Esophagus squamous epithelium (tissue), 5 donors: ENCODE measurements at regions not wholly inside any gene's neighbourhood (a gene's known extent, or its start where the extent isn't known, plus 50 kb on each side); places are given as distances from the start of the nearest gene placed in this dataset.

Experiments
- DNase-seq: peaks from one replicate; lab custom pipeline; 2025; lab: John Stamatoyannopoulos, UW
- H3K27ac ChIP-seq, 4 donors: fragments of 200-600 bp; sonication (generic); one replicate each; pipeline ENCODE4 v1.5.1; 2016 to 2019; ENCODE audit warnings: mild to moderate bottlenecking in 1 of 4
- H3K27me3 ChIP-seq, 4 donors: fragments of 200-600 bp; sonication (generic); 1 replicate in 3 of 4; 2 replicates in 1 of 4; pipeline versions ENCODE4 v1.5.1 to v1.6.0; 2017 to 2021; ENCODE audit warnings: antibody characterized with exemption in 1 of 4
- H3K36me3 ChIP-seq, 3 donors: fragments of 200-600 bp; sonication (generic); one replicate each; pipeline ENCODE4 v1.5.1; 2016 to 2019
- H3K4me1 ChIP-seq, 3 donors: fragments of 200-600 bp; sonication (generic); one replicate each; pipeline ENCODE4 v1.5.1; 2017 to 2019
- H3K4me3 ChIP-seq, 4 donors: fragments of 200-600 bp; sonication (generic); 1 replicate in 3 of 4; 2 replicates in 1 of 4; pipeline ENCODE4 v1.5.1; 2016 to 2019; ENCODE audit warnings: mild to moderate bottlenecking in 2 of 4, moderate library complexity in 1 of 4
- H3K9me3 ChIP-seq, 3 donors: fragments of 200-600 bp; sonication (generic); one replicate each; pipeline ENCODE4 v1.5.1; 2016 to 2019
- POLR2A ChIP-seq, 4 donors: fragments of 450-650 bp; IDR thresholded peaks; one replicate each; pipeline ENCODE4 v1.6.1; 2017; ENCODE audit warnings: antibody characterized with exemption in 4 of 4, mild to moderate bottlenecking in 4 of 4, moderate library complexity in 3 of 4
- WGBS, 2 donors: methylation state at CpG; one replicate each; pipeline ENCODE4 v1.1.5; 2018; 5-methylcytosine and 5-hydroxymethylcytosine counted together
- intact Hi-C: fragments of 100-400 bp; cut with DNase I; formaldehyde crosslinking; loops from one replicate; pipeline ENCODE4 v1.15.0; 2022
- TF ChIP-seq, protein P1 (sequence below), 6 experiments: fragments of 450-650 bp in 4 of 6; fragments of 200-600 bp in 2 of 6; sonication (generic) in 2 of 6; IDR thresholded peaks; one replicate each; pipeline ENCODE4 v1.5.1; 2016 to 2019; ENCODE audit warnings: antibody characterized with exemption in 6 of 6, mild to moderate bottlenecking in 4 of 6, moderate library complexity in 4 of 6
- donor health status: DM: yes; HTN: yes; CAD: no.

DNA sequence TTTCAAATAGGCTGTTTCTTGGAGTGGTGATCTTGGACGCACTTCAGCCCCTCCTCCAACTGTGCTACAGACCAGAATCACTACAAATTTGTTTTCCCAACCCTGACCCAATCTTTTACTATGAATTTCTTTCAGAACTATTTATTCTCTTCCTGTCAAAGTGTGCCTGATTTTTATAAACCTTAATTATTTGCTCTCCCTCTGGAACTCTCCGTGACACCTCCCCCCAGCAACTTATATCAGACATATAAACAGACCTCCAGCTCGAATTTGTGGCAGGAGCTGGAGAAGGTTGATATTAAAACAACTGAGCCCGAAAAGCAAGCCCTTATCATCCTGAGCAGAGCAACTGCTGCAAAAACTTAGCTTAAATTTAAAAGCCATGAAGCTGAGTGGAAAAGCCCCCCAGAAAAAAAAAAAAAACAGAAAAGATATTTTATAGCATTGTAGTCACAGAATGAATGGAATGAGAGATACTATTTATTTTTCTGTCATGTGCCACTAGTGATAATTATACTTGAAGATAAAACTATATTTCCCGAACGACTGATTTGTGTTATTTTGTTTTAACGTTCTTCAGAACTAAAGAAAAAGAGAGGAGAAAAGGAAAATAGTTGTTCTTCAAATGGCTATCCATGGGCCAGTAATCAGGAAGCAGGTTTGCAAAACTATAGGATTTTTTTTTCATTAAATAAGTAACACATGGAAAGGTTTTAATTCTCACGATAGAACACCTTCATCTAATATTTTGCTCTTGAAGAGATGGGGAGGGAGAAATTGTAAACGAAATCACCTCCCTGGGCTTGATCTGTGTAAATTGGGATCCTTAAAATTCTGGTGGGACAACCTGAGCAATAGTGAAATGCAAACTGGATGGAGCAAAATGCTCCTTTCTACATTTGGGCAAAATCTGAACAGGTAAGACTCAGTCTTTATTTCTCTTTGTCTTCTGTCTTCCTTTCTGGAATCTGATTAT lies 80.8 kb downstream of the NR2F2 start:
- Histone ChIP-seq H3K9me3 (no peaks in the 10 kb centered on the region), H3K4me3 (no peak overlapping the region), H3K27ac (no peak overlapping the region), H3K4me1 (peaks cover 8 to 25% (median 11%) of the 10 kb centered on the region in 3 donors), H3K27me3 (peaks cover 18 to 100% (median 50%) of the 10 kb centered on the region in 4 donors), H3K36me3 (no peaks in the 10 kb centered on the region)
- DNase-seq: no peak
- intact Hi-C loops: no loop called here
- TF ChIP-seq, protein P1, sequence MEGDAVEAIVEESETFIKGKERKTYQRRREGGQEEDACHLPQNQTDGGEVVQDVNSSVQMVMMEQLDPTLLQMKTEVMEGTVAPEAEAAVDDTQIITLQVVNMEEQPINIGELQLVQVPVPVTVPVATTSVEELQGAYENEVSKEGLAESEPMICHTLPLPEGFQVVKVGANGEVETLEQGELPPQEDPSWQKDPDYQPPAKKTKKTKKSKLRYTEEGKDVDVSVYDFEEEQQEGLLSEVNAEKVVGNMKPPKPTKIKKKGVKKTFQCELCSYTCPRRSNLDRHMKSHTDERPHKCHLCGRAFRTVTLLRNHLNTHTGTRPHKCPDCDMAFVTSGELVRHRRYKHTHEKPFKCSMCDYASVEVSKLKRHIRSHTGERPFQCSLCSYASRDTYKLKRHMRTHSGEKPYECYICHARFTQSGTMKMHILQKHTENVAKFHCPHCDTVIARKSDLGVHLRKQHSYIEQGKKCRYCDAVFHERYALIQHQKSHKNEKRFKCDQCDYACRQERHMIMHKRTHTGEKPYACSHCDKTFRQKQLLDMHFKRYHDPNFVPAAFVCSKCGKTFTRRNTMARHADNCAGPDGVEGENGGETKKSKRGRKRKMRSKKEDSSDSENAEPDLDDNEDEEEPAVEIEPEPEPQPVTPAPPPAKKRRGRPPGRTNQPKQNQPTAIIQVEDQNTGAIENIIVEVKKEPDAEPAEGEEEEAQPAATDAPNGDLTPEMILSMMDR (IDR thresholded peaks at IDR 0.05): no peak
- TF ChIP-seq POLR2A (IDR thresholded peaks at IDR 0.05): no peak
- WGBS, 2 donors: 26 to 44% methylated on average over 9 of the region's 9 CpGs

DNA sequence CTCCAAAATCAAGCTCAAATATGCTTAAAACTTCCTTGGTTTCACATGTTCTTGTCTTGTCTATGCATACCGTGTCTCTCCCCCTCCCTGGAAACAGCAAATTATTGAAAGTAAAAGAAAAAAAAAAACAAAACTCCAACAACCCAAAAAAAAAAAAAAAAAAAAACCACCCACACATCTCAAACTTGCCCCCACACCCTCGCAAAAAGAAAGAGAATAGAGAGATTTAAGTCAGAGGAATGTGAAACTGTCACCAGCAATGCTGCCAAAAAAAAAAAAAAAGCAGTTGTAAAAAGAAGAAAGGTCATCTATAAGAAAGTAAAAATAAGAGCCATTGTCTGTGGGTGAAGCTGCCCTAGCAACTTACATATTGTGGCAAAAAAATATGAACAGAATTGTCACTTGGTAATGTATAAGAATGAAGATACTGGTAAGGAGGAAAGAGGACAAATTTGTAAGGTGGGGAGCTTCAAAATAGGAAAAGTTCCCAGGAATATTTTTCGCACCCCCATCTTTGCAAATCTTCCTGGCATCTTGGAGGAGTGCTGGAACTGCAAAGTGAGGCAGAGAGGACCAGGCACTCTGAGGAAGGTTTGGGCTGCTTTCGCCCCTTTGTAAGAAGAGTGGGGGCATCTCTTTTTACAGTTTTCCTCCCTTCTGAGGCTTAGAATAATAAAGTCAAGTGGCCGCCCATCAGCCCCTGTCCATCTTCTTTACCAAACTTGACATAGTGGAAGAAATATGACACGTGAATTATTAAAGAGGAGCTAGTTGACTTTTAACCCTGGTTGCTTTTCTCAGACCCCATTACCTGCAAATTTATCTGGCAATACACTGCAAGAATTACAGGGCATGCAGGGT lies 81.8 kb downstream of the NR2F2 start:
- DNase-seq: no peak
- no peak overlapping the region for H3K27ac ChIP-seq
- TF ChIP-seq, protein P1 (IDR thresholded peaks at IDR 0.05): no peak
- intact Hi-C loops: no loop called here
- WGBS, 2 donors: 47 to 49% methylated on average over 6 of the region's 6 CpGs
- peaks cover 15 to 35% (median 20%) of the 10 kb centered on the region in 3 donors for H3K4me1 ChIP-seq
- no peaks in the 10 kb centered on the region for H3K36me3 ChIP-seq
- H3K4me3 ChIP-seq: no peak overlapping the region
- peaks cover 23 to 100% (median 57%) of the 10 kb centered on the region in 4 donors for H3K27me3 ChIP-seq
- no peaks in the 10 kb centered on the region for H3K9me3 ChIP-seq

DNA sequence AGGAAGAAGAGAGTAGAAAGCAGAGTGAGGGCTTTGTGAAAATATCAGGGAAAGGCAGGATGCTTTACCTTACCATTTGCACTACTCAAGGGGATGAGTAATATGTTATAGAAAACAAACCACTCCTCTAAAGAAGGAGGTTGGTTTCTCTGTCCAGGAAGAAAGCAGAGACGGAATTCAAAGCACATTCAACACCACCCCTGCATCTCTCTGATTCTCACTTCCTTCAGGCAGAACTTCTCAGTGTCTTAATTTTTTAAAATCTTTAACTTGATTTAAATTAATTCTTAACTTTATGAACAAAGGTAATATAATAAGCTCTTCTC lies 82.4 kb downstream of the NR2F2 start:
- Histone ChIP-seq H3K27ac (no peak overlapping the region), H3K4me1 (peaks cover 18 to 40% (median 25%) of the 10 kb centered on the region in 3 donors), H3K27me3 (peaks cover 23 to 100% (median 57%) of the 10 kb centered on the region in 4 donors), H3K4me3 (no peak overlapping the region), H3K9me3 (no peaks in the 10 kb centered on the region), H3K36me3 (no peaks in the 10 kb centered on the region)
- intact Hi-C loops: no loop called here
- no peak for TF ChIP-seq POLR2A (IDR thresholded peaks at IDR 0.05)
- TF ChIP-seq, protein P1 (IDR thresholded peaks at IDR 0.05): no peak
- no peak for DNase-seq
- 20 to 24% methylated on average over 1 of the region's 1 CpG for WGBS, 2 donors

DNA sequence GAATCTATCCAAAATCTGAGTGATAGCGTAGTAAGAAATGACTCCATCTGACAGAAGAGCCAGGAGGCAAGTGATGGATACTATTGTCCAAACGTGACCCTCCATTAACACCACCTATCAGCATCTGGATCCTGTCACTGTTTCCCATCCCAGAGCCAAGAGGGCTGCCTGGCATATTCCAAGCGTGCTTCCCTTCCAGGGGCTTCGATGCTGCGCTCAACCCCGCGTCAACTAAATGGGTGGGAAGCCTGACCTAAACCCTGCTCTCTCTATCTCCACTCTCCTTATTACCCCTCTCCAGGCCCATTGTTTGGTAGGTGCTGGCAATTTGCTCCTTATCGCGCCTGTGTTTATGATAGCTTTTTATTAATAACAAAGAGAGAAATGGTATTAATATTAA lies 83.2 kb downstream of the NR2F2 start:
- peaks cover 18 to 39% (median 25%) of the 10 kb centered on the region in 3 donors for H3K4me1 ChIP-seq
- H3K9me3 ChIP-seq: no peaks in the 10 kb centered on the region
- H3K27ac ChIP-seq: no peak overlapping the region
- no peaks in the 10 kb centered on the region for H3K36me3 ChIP-seq
- no peak for DNase-seq
- intact Hi-C loops: no loop called here
- H3K27me3 ChIP-seq: peaks cover 18 to 100% (median 49%) of the 10 kb centered on the region in 4 donors
- TF ChIP-seq POLR2A (IDR thresholded peaks at IDR 0.05): no peak
- TF ChIP-seq, protein P1 (IDR thresholded peaks at IDR 0.05): no peak
- no peak overlapping the region for H3K4me3 ChIP-seq
- 31 to 59% methylated on average over 9 of the region's 9 CpGs for WGBS, 2 donors
